H1 (cell line): ENCODE measurements at regions not wholly inside any gene's neighbourhood (a gene's known extent, or its start where the extent isn't known, plus 50 kb on each side); places are given as distances from the start of the nearest gene placed in this dataset.

Source experiments
- CTCF ChIA-PET: fragments of 300-600 bp; sonication (Branson Sonifier 250); formaldehyde crosslinking; loops from one replicate; lab custom pipeline; 2021; ENCODE audit not compliant: partially characterized antibody; lab: Charles Lee
- POLR2A ChIA-PET: fragments of 300-600 bp; sonication (Branson Sonifier 250); formaldehyde crosslinking; loops from one replicate; lab custom pipeline; 2021; ENCODE audit warnings: inconsistent platforms; ENCODE audit not compliant: partially characterized antibody; lab: Charles Lee
- DNase-seq, 2 experiments: peaks; one replicate each; pipeline versions ENCODE4 v3.0.0 to v3.0.0-alpha.2; 2010 to 2022; ENCODE audit warnings: low spot score in 2 of 2, low read depth in 1 of 2, mixed read lengths in 1 of 2
- FAIRE-seq: peaks from 2 replicates; lab custom pipeline; 2011; peaks lifted over from hg19 to GRCh38; lab: Jason Lieb, UNC
- H2AFZ ChIP-seq: 2 replicates; pipeline ENCODE4 v1.8.1; 2012; ENCODE audit warnings: low read length, inconsistent platforms
- H2AK5ac ChIP-seq: 2 replicates; pipeline ENCODE4 v1.6.1; 2013; ENCODE audit warnings: low read depth, low read length
- H2BK120ac ChIP-seq: replicated peaks from 2 replicates; pipeline ENCODE3; 2013; ENCODE audit warnings: low read depth, low read length, inconsistent platforms
- H2BK12ac ChIP-seq: 2 replicates; pipeline ENCODE4 v1.6.1; 2013; ENCODE audit warnings: low read depth, low read length
- H2BK15ac ChIP-seq: 2 replicates; pipeline ENCODE4 v1.6.1; 2013; ENCODE audit warnings: low read length
- H2BK20ac ChIP-seq: 2 replicates; pipeline ENCODE4 v1.6.1; 2013; ENCODE audit warnings: low read length
- H2BK5ac ChIP-seq: 2 replicates; pipeline ENCODE4 v1.6.1; 2013; ENCODE audit warnings: low read depth, low read length
- H3K14ac ChIP-seq: 2 replicates; pipeline ENCODE4 v1.6.1; 2013; ENCODE audit warnings: inconsistent platforms; ENCODE audit not compliant: insufficient read length
- H3K18ac ChIP-seq: 2 replicates; pipeline ENCODE4 v1.6.1; 2013; ENCODE audit warnings: low read length; ENCODE audit errors: extremely low read depth
- H3K23ac ChIP-seq: 2 replicates; pipeline ENCODE4 v1.6.1; 2013; ENCODE audit warnings: inconsistent platforms; ENCODE audit not compliant: insufficient read length
- H3K23me2 ChIP-seq: 2 replicates; pipeline ENCODE4 v1.6.1; 2013; ENCODE audit warnings: low read depth, low read length
- H3K27ac ChIP-seq: 2 replicates; pipeline ENCODE4 v1.6.1; 2011; ENCODE audit warnings: low read depth, low read length, inconsistent platforms
- H3K27me3 ChIP-seq, 4 experiments: replicated peaks in 1 of 4; 1 replicate in 1 of 4; 2 replicates in 3 of 4; pipeline versions ENCODE4 v1.6.1 to v1.8.1; 2011 to 2013; ENCODE audit warnings: low read length in 3 of 4, mild to moderate bottlenecking in 3 of 4, inconsistent platforms in 2 of 4, mixed read lengths in 2 of 4, moderate library complexity in 1 of 4; ENCODE audit not compliant: control insufficient read depth in 3 of 4, insufficient read depth in 3 of 4; ENCODE audit errors: extremely low read depth in 1 of 4
- H3K36me3 ChIP-seq, 4 experiments: 2 replicates each; pipeline versions ENCODE4 v1.6.1 to v1.8.1; 2011 to 2013; ENCODE audit warnings: mild to moderate bottlenecking in 4 of 4, low read length in 3 of 4, moderate library complexity in 2 of 4, control low read depth in 1 of 4, inconsistent platforms in 1 of 4; ENCODE audit not compliant: insufficient read depth in 4 of 4, control insufficient read depth in 2 of 4
- H3K4ac ChIP-seq: replicated peaks from 2 replicates; pipeline ENCODE3; 2013; ENCODE audit warnings: low read length, low read depth, mixed read lengths, inconsistent platforms; ENCODE audit not compliant: insufficient read length
- H3K4me1 ChIP-seq, 4 experiments: replicated peaks in 1 of 4; 1 replicate in 1 of 4; 2 replicates in 3 of 4; pipeline versions ENCODE4 v1.6.1 to v1.8.1; 2011 to 2013; ENCODE audit warnings: low read length in 3 of 4, inconsistent platforms in 2 of 4, mixed read lengths in 1 of 4; ENCODE audit not compliant: insufficient read depth in 4 of 4, control insufficient read depth in 3 of 4
- H3K4me2 ChIP-seq, 2 experiments: 2 replicates each; pipeline versions ENCODE4 v1.6.1 to v1.8.1; 2011 to 2013; ENCODE audit warnings: low read depth in 2 of 2, low read length in 2 of 2, control low read depth in 1 of 2, inconsistent platforms in 1 of 2, mild to moderate bottlenecking in 1 of 2; ENCODE audit not compliant: insufficient read depth in 1 of 2
- H3K4me3 ChIP-seq, 4 experiments: fragments of 200-600, 300-600 bp in 1 of 4; sonication (generic), shearing (Covaris generic), sonication (Bioruptor Twin) in 1 of 4; 2 replicates each; pipeline versions ENCODE4 v1.5.1 to v1.8.1; 2011 to 2016; ENCODE audit warnings: low read length in 4 of 4, low read depth in 3 of 4, control low read depth in 2 of 4, inconsistent platforms in 2 of 4, mild to moderate bottlenecking in 2 of 4, mixed read lengths in 1 of 4, moderate library complexity in 1 of 4; ENCODE audit not compliant: insufficient read depth in 2 of 4; ENCODE audit errors: extremely low read depth in 1 of 4
- H3K56ac ChIP-seq: replicated peaks from 2 replicates; pipeline ENCODE3; 2013; ENCODE audit warnings: low read depth, mild to moderate bottlenecking, mixed read lengths, low read length, inconsistent platforms; ENCODE audit not compliant: insufficient read length
- H3K79me1 ChIP-seq: 2 replicates; pipeline ENCODE4 v1.6.1; 2013; ENCODE audit warnings: low read depth, low read length, control low read depth
- H3K79me2 ChIP-seq, 2 experiments: 2 replicates each; pipeline versions ENCODE4 v1.6.1 to v1.8.1; 2012 to 2013; ENCODE audit warnings: low read length in 2 of 2, mild to moderate bottlenecking in 2 of 2, inconsistent platforms in 1 of 2; ENCODE audit not compliant: insufficient read depth in 2 of 2, control insufficient read depth in 1 of 2
- H3K9ac ChIP-seq, 4 experiments: replicated peaks in 1 of 4; 1 replicate in 1 of 4; 2 replicates in 3 of 4; pipeline versions ENCODE4 v1.6.1 to v1.8.1; 2011 to 2013; ENCODE audit warnings: low read depth in 3 of 4, low read length in 3 of 4, control low read depth in 2 of 4, mild to moderate bottlenecking in 2 of 4, moderate library complexity in 2 of 4, inconsistent platforms in 1 of 4; ENCODE audit errors: extremely low read depth in 1 of 4
- H3K9me3 ChIP-seq, 2 experiments: 2 replicates each; pipeline versions ENCODE4 v1.6.1 to v1.8.1; 2012 to 2013; ENCODE audit warnings: mild to moderate bottlenecking in 2 of 2, moderate library complexity in 2 of 2, control low read depth in 1 of 2, inconsistent platforms in 1 of 2, low read depth in 1 of 2, low read length in 1 of 2, mixed read lengths in 1 of 2; ENCODE audit not compliant: insufficient read depth in 2 of 2
- H4K20me1 ChIP-seq, 2 experiments: replicated peaks in 1 of 2; 2 replicates each; pipeline versions ENCODE3 to v1.8.1; 2011 to 2013; ENCODE audit warnings: inconsistent platforms in 2 of 2, low read length in 2 of 2, mild to moderate bottlenecking in 1 of 2; ENCODE audit not compliant: insufficient read depth in 2 of 2, control insufficient read depth in 1 of 2
- H4K5ac ChIP-seq: 2 replicates; pipeline ENCODE4 v1.6.1; 2013; ENCODE audit warnings: low read length, low read depth, mixed read lengths, inconsistent platforms; ENCODE audit not compliant: insufficient read length
- H4K8ac ChIP-seq: 2 replicates; pipeline ENCODE4 v1.8.0; 2013; ENCODE audit warnings: mild to moderate bottlenecking, moderate library complexity, low read length, inconsistent platforms; ENCODE audit not compliant: insufficient read depth; ENCODE audit errors: extremely low read depth
- H4K91ac ChIP-seq: replicated peaks from 2 replicates; pipeline ENCODE3; 2013; ENCODE audit warnings: low read length, mixed read lengths, inconsistent platforms; ENCODE audit not compliant: insufficient read length
- ATF3 ChIP-seq: IDR thresholded peaks from 2 replicates; pipeline ENCODE4 v1.6.1; 2011; ENCODE audit warnings: low read depth, mild to moderate bottlenecking, low read length; ENCODE audit not compliant: insufficient read depth
- CBX5 ChIP-seq: fragments of 300-800, 300-1000 bp; sonication (generic); IDR thresholded peaks from 2 replicates; pipeline ENCODE4 v1.7.1; 2016; ENCODE audit warnings: antibody characterized with exemption, low read length, low read depth
- CBX8 ChIP-seq: fragments of 300-800, 300-1000 bp; sonication (generic); IDR thresholded peaks from 2 replicates; pipeline ENCODE4 v1.7.1; 2016; ENCODE audit warnings: low read depth, low read length, borderline replicate concordance
- CHD2 ChIP-seq: IDR thresholded peaks from 2 replicates; pipeline ENCODE4 v1.6.1; 2012; ENCODE audit warnings: low read length, improper control_type of control experiment
- FOSL1 ChIP-seq: IDR thresholded peaks from 2 replicates; pipeline ENCODE4 v1.6.1; 2011; ENCODE audit warnings: mild to moderate bottlenecking, low read depth, low read length, moderate library complexity; ENCODE audit not compliant: insufficient read depth
- HDAC6 ChIP-seq: IDR thresholded peaks from one replicate; pipeline ENCODE4 v1.7.1; 2012; ENCODE audit warnings: low read depth, mild to moderate bottlenecking, inconsistent platforms, low read length, moderate library complexity
- JUN ChIP-seq: IDR thresholded peaks from 2 replicates; pipeline ENCODE4 v1.6.1; 2011; ENCODE audit warnings: low read depth, mild to moderate bottlenecking, improper control_type of control experiment, low read length
- JUND ChIP-seq: IDR thresholded peaks from 2 replicates; pipeline ENCODE4 v1.6.1; 2011; ENCODE audit warnings: mild to moderate bottlenecking, improper control_type of control experiment, low read length
- KDM5A ChIP-seq: fragments of 200-600 bp; IDR thresholded peaks from 2 replicates; pipeline ENCODE4 v1.7.1; 2012; ENCODE audit warnings: mild to moderate bottlenecking, low read length, inconsistent platforms, mixed read lengths
- NANOG ChIP-seq: IDR thresholded peaks from 2 replicates; pipeline ENCODE4 v1.6.1; 2011; ENCODE audit warnings: low read length, low read depth, mild to moderate bottlenecking, inconsistent platforms; ENCODE audit not compliant: insufficient read depth, poor library complexity, severe bottlenecking
- PHF8 ChIP-seq: fragments of 200-600 bp; sonication (generic); conservative IDR thresholded peaks from 2 replicates; pipeline ENCODE4 v1.7.1; 2012; ENCODE audit warnings: low read depth, mild to moderate bottlenecking, inconsistent platforms, low read length, moderate library complexity
- RAD21 ChIP-seq, 2 experiments: IDR thresholded peaks in 1 of 2; conservative IDR thresholded peaks in 1 of 2; 2 replicates each; pipeline ENCODE4 v1.6.1; 2011; ENCODE audit warnings: low read depth in 2 of 2, low read length in 2 of 2, improper control_type of control experiment in 1 of 2, inconsistent platforms in 1 of 2, mild to moderate bottlenecking in 1 of 2, moderate library complexity in 1 of 2
- SIN3A ChIP-seq, 2 experiments: IDR thresholded peaks in 1 of 2; conservative IDR thresholded peaks in 1 of 2; 2 replicates each; pipeline ENCODE4 v1.6.1; 2011 to 2012; ENCODE audit warnings: low read length in 2 of 2, improper control_type of control experiment in 1 of 2, low read depth in 1 of 2, mild to moderate bottlenecking in 1 of 2
- TAF7 ChIP-seq: optimal IDR thresholded peaks from 2 replicates; pipeline ENCODE3; 2011; ENCODE audit warnings: low read depth, mild to moderate bottlenecking, inconsistent platforms, low read length, moderate library complexity, borderline replicate concordance
- WGBS, 2 experiments: shearing (Covaris generic) in 1 of 2; methylation state at CpG; one replicate each; pipeline versions ENCODE4 v1.1.6 to v1.1.7; 2013 to 2015; ENCODE audit warnings: low lambda C conversion rate in 2 of 2, mixed read lengths in 2 of 2, inconsistent platforms in 1 of 2, low coverage in 1 of 2, missing lambda C conversion rate in 1 of 2; ENCODE audit not compliant: insufficient replicate concordance in 2 of 2, insufficient coverage in 1 of 2, insufficient read length in 1 of 2; ENCODE audit errors: extremely low coverage in 1 of 2, missing lambda C conversion rate in 1 of 2; 5-methylcytosine and 5-hydroxymethylcytosine counted together

GRCh38 chr1:195275710-195276109, 1332.5 kb downstream of the KCNT2 start:
- H3K4me3 ChIP-seq = no peak overlapping the region
- H3K4me2 ChIP-seq = no peak overlapping the region
- H3K27me3 ChIP-seq = no peaks in the 10 kb centered on the region
- no peak overlapping the region for H3K56ac ChIP-seq
- H3K4ac ChIP-seq = no peak overlapping the region
- no peaks in the 10 kb centered on the region for H3K36me3 ChIP-seq
- H3K14ac ChIP-seq = no peak overlapping the region
- H3K27ac ChIP-seq = no peak overlapping the region
- no peak overlapping the region for H2BK20ac ChIP-seq
- no peak overlapping the region for H4K8ac ChIP-seq
- ChIA-PET CTCF (interaction anchor here (1.2 kb wide), 1 partner anchor 11 kb away, joined by 3 read pairs; no protein-coding TSS in a partner anchor), POLR2A (no interaction called here)
- H2BK12ac ChIP-seq = no peak overlapping the region
- H3K79me2 ChIP-seq = no peaks in the 10 kb centered on the region
- FAIRE-seq (no peak), DNase-seq (no peak)
- no peak overlapping the region for H4K91ac ChIP-seq
- no peak overlapping the region for H2AFZ ChIP-seq
- no peak overlapping the region for H2BK5ac ChIP-seq
- H4K5ac ChIP-seq = no peak overlapping the region
- no peak overlapping the region for H3K9ac ChIP-seq
- no peak overlapping the region for H3K23ac ChIP-seq
- 100% methylated on average over 2 of the region's 2 CpGs; no CpG with 5 or more reads in 1 of the 2 experiments for WGBS, 2 experiments
- no peak overlapping the region for H2BK120ac ChIP-seq
- H3K79me1 ChIP-seq = no peaks in the 10 kb centered on the region
- H3K23me2 ChIP-seq = no peaks in the 10 kb centered on the region
- H2BK15ac ChIP-seq = no peak overlapping the region
- no peak overlapping the region for H3K18ac ChIP-seq
- H3K4me1 ChIP-seq = no peaks in the 10 kb centered on the region
- no peaks in the 10 kb centered on the region for H4K20me1 ChIP-seq
- no peak overlapping the region for H2AK5ac ChIP-seq
- no peaks in the 10 kb centered on the region for H3K9me3 ChIP-seq
- TF ChIP-seq ATF3 (no peak), SIN3A (conservative IDR thresholded peaks at IDR 0.05 in 1 of 2, IDR thresholded peaks at IDR 0.05 in 1 of 2; ENCODE audit: low read depth in 1 of 2, low read length in 2 of 2) (no peak), KDM5A (no peak), JUN (no peak), RAD21 (IDR thresholded peaks at IDR 0.05 in 1 of 2, conservative IDR thresholded peaks at IDR 0.05 in 1 of 2; ENCODE audit: low read depth in 2 of 2, low read length in 2 of 2) (no peak), NANOG (no peak), JUND (no peak), TAF7 (no peak), CBX8 (no peak), CBX5 (no peak), FOSL1 (no peak), PHF8 (no peak), HDAC6 (no peak), CHD2 (no peak)
